ENCODE measurements at regions not wholly inside any gene's neighbourhood (a gene's known extent, or its start where the extent isn't known, plus 50 kb on each side); places are given as distances from the start of the nearest gene placed in this dataset.

DNA sequence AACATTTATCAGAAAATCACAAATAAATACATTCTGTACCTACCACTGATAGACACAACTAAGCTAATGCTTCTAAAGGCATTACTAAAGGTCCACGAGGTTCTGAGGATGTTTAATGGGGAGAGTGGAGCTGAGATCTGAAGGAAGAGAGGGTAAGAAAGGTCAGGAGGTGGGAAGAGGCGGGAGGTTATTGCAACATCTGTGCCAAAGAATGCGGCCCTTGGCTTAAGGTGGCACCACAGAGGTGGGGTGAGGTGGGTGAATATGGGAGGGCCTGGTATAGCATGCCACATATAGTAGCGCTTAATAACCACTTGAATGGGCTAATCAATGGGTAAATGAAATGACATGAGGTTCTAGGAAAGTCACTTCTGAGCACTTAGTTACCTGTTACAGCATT lies 217.8 kb upstream of the ATP5MC3 start:
- TF ChIP-seq TCF12 (IDR thresholded peaks at IDR 0.05; ENCODE audit: low read depth), result no peak
- TF ChIP-seq ZBTB7A (IDR thresholded peaks at IDR 0.05; ENCODE audit: low read depth), result no peak
- no peak for TF ChIP-seq RAD21 (IDR thresholded peaks at IDR 0.05; ENCODE audit: low read depth)
- no peak for TF ChIP-seq NFIC (IDR thresholded peaks at IDR 0.05)
- TF ChIP-seq CEBPB (IDR thresholded peaks at IDR 0.05), result no peak
- TF ChIP-seq CREB1 (IDR thresholded peaks at IDR 0.05; ENCODE audit: low read depth), result no peak
- TF ChIP-seq EP300 (IDR thresholded peaks at IDR 0.05; ENCODE audit: borderline replicate concordance), result no peak

DNA sequence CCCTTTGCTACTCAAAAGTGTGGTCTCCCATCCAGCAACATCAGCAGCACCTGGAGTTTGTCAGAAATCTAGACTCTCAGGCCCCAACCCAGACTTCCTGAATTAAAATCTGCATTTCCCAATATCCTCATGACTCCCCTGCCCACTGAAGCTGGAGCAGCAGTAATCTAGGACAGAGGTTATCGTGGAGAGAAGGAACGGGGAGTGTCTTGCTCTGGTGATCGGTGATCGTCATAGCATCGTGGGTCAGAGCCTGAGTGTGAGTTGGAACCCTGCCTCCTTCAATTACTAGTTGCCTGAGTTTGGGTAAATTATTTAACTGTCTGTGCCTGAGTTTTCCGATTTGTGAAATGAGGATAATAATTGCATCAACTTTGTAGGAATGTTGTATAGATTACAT lies 217.3 kb upstream of the ATP5MC3 start:
- TF ChIP-seq, protein P1, sequence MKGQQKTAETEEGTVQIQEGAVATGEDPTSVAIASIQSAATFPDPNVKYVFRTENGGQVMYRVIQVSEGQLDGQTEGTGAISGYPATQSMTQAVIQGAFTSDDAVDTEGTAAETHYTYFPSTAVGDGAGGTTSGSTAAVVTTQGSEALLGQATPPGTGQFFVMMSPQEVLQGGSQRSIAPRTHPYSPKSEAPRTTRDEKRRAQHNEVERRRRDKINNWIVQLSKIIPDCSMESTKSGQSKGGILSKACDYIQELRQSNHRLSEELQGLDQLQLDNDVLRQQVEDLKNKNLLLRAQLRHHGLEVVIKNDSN (IDR thresholded peaks at IDR 0.05), result no peak
- no peak for TF ChIP-seq TAF1 (IDR thresholded peaks at IDR 0.05; ENCODE audit: low read depth)
- TF ChIP-seq TCF12 (IDR thresholded peaks at IDR 0.05; ENCODE audit: low read depth), result no peak
- TF ChIP-seq, protein P2, sequence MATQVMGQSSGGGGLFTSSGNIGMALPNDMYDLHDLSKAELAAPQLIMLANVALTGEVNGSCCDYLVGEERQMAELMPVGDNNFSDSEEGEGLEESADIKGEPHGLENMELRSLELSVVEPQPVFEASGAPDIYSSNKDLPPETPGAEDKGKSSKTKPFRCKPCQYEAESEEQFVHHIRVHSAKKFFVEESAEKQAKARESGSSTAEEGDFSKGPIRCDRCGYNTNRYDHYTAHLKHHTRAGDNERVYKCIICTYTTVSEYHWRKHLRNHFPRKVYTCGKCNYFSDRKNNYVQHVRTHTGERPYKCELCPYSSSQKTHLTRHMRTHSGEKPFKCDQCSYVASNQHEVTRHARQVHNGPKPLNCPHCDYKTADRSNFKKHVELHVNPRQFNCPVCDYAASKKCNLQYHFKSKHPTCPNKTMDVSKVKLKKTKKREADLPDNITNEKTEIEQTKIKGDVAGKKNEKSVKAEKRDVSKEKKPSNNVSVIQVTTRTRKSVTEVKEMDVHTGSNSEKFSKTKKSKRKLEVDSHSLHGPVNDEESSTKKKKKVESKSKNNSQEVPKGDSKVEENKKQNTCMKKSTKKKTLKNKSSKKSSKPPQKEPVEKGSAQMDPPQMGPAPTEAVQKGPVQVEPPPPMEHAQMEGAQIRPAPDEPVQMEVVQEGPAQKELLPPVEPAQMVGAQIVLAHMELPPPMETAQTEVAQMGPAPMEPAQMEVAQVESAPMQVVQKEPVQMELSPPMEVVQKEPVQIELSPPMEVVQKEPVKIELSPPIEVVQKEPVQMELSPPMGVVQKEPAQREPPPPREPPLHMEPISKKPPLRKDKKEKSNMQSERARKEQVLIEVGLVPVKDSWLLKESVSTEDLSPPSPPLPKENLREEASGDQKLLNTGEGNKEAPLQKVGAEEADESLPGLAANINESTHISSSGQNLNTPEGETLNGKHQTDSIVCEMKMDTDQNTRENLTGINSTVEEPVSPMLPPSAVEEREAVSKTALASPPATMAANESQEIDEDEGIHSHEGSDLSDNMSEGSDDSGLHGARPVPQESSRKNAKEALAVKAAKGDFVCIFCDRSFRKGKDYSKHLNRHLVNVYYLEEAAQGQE (IDR thresholded peaks at IDR 0.05; ENCODE audit: low read depth), result no peak
- no peak for TF ChIP-seq CEBPB (IDR thresholded peaks at IDR 0.05)
- TF ChIP-seq, protein P3, sequence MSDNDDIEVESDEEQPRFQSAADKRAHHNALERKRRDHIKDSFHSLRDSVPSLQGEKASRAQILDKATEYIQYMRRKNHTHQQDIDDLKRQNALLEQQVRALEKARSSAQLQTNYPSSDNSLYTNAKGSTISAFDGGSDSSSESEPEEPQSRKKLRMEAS (IDR thresholded peaks at IDR 0.05), result no peak
- TF ChIP-seq EGR1 (IDR thresholded peaks at IDR 0.05), result no peak
- no peak for TF ChIP-seq CREB1 (IDR thresholded peaks at IDR 0.05; ENCODE audit: low read depth)
- TF ChIP-seq FOXM1 (IDR thresholded peaks at IDR 0.05; ENCODE audit: borderline replicate concordance, low read depth), result no peak
- TF ChIP-seq EP300 (IDR thresholded peaks at IDR 0.05; ENCODE audit: borderline replicate concordance), result no peak
- no peak for TF ChIP-seq NFIC (IDR thresholded peaks at IDR 0.05)
- TF ChIP-seq YY1 (IDR thresholded peaks at IDR 0.05; ENCODE audit: low read depth), result no peak

DNA sequence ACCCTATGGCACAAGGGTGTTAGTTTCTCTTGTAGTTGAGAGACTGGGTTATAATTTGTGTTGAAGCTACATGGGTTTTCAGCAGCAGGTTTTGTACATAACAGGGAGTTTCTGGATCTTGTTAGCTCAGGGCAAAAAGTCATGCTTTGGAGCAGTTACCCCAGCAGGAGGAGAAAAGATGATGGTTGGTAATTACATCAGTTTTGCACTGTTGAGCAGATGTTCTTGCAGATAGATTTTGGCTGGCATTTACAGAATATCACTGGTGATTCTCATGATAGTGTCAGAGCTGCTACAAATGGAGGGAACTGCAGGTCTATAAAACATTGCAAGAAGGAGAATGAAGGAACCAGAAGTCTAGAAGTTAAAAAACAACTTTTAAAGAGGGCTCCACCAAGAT lies 215.2 kb upstream of the ATP5MC3 start:
- TF ChIP-seq EGR1 (IDR thresholded peaks at IDR 0.05) (no peak), TEAD4 (IDR thresholded peaks at IDR 0.05) (no peak), CREB1 (IDR thresholded peaks at IDR 0.05; ENCODE audit: low read depth) (no peak), FOXM1 (IDR thresholded peaks at IDR 0.05; ENCODE audit: borderline replicate concordance, low read depth) (no peak), TAF1 (IDR thresholded peaks at IDR 0.05; ENCODE audit: low read depth) (no peak), NFIC (IDR thresholded peaks at IDR 0.05) (no peak), RAD21 (IDR thresholded peaks at IDR 0.05; ENCODE audit: low read depth) (no peak), EP300 (IDR thresholded peaks at IDR 0.05; ENCODE audit: borderline replicate concordance) (no peak)
- TF ChIP-seq, protein P2 (IDR thresholded peaks at IDR 0.05; ENCODE audit: low read depth), result no peak
- TF ChIP-seq, protein P1 (IDR thresholded peaks at IDR 0.05), result no peak

DNA sequence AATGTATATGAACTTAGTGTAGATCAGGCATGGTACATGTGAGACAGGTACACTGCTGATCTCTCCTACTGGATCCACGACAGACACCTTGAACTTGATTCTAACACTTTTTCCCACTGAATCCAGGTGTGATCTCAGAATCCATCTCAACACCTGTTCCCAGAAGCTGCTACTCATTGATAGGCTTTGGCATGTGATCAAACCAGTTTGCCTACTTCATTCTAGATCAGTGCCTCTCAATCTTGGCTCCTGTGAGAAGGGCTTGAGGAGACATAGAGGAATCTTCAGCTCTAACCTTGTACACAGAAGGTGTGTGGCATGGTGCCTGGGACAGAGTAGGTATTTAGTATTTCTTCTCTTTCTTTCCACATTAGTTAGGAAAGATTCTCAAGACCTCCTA lies 212.3 kb upstream of the ATP5MC3 start:
- TF ChIP-seq CREB1 (IDR thresholded peaks at IDR 0.05; ENCODE audit: low read depth), result no peak
- no peak for TF ChIP-seq TEAD4 (IDR thresholded peaks at IDR 0.05)
- TF ChIP-seq YY1 (IDR thresholded peaks at IDR 0.05; ENCODE audit: low read depth), result no peak
- no peak for TF ChIP-seq FOXM1 (IDR thresholded peaks at IDR 0.05; ENCODE audit: borderline replicate concordance, low read depth)
- TF ChIP-seq, protein P1 (IDR thresholded peaks at IDR 0.05), result no peak
- TF ChIP-seq ZBTB7A (IDR thresholded peaks at IDR 0.05; ENCODE audit: low read depth), result no peak
- no peak for TF ChIP-seq EP300 (IDR thresholded peaks at IDR 0.05; ENCODE audit: borderline replicate concordance)
- TF ChIP-seq, protein P2 (IDR thresholded peaks at IDR 0.05; ENCODE audit: low read depth), result no peak
- TF ChIP-seq NFIC (IDR thresholded peaks at IDR 0.05), result no peak
- TF ChIP-seq TCF12 (IDR thresholded peaks at IDR 0.05; ENCODE audit: low read depth), result no peak
- no peak for TF ChIP-seq EGR1 (IDR thresholded peaks at IDR 0.05)
- TF ChIP-seq, protein P3 (IDR thresholded peaks at IDR 0.05), result no peak
- no peak for TF ChIP-seq CEBPB (IDR thresholded peaks at IDR 0.05)
- TF ChIP-seq RAD21 (IDR thresholded peaks at IDR 0.05; ENCODE audit: low read depth), result no peak
- no peak for TF ChIP-seq TAF1 (IDR thresholded peaks at IDR 0.05; ENCODE audit: low read depth)
